IMR-90 (cell line): ENCODE measurements at regions not wholly inside any gene's neighbourhood (a gene's known extent, or its start where the extent isn't known, plus 50 kb on each side); places are given as distances from the start of the nearest gene placed in this dataset.
A peak's percentile ranks its signal among the peaks of the same experiment; 100 is the strongest.

Experiments used
- ATAC-seq: fragments of 200-7000 bp; cut with Tn5 transposase; 2 replicates; pipeline ENCODE4 v1.9.1; 2020; ENCODE audit warnings: low read depth, mild to moderate bottlenecking, moderate library complexity
- BruUV-seq: library from RNA; stranded (reverse); fragments of 400-500 nt; replicated peaks from 2 replicates; lab custom pipeline; 2021; lab: Mats Ljungman, UMichigan
- CTCF ChIA-PET: fragments of 300-600 bp; formaldehyde crosslinking; extraction: SDS; loops from one replicate; lab custom pipeline; 2021; ENCODE audit warnings: antibody characterized with exemption; lab: Yijun Ruan, JAX
- POLR2A ChIA-PET: fragments of 300-600 bp; sonication (Branson Sonifier 250); formaldehyde crosslinking; loops from one replicate; lab custom pipeline; 2022; ENCODE audit warnings: antibody characterized with exemption; ENCODE audit not compliant: unreplicated experiment; lab: Charles Lee
- DNase-seq: peaks from one replicate; pipeline ENCODE4 v3.0.0; 2013
- H2AFZ ChIP-seq: replicated peaks from 2 replicates; pipeline ENCODE3; 2013; ENCODE audit warnings: low read length, mild to moderate bottlenecking; ENCODE audit not compliant: poor library complexity
- H2AK5ac ChIP-seq: 2 replicates; pipeline ENCODE4 v1.6.1; 2013; ENCODE audit warnings: low read depth, low read length, inconsistent platforms
- H2AK9ac ChIP-seq: replicated peaks from 2 replicates; pipeline ENCODE3; 2013; ENCODE audit warnings: mild to moderate bottlenecking, low read depth, low read length, moderate library complexity; ENCODE audit not compliant: poor library complexity
- H2BK120ac ChIP-seq: 2 replicates; pipeline ENCODE4 v1.6.1; 2013; ENCODE audit warnings: low read depth, low read length, inconsistent platforms
- H2BK15ac ChIP-seq: 3 replicates; pipeline ENCODE4 v1.6.1; 2013; ENCODE audit warnings: low read depth, low read length, inconsistent platforms
- H2BK20ac ChIP-seq: 2 replicates; pipeline ENCODE4 v1.6.1; 2013; ENCODE audit warnings: low read depth, mild to moderate bottlenecking, inconsistent platforms, low read length, moderate library complexity
- H2BK5ac ChIP-seq: 2 replicates; pipeline ENCODE4 v1.6.1; 2013; ENCODE audit warnings: mild to moderate bottlenecking, low read depth, low read length, inconsistent platforms; ENCODE audit not compliant: poor library complexity, severe bottlenecking
- H3K14ac ChIP-seq: replicated peaks from 2 replicates; pipeline ENCODE4 v1.6.1; 2013; ENCODE audit warnings: low read depth, low read length, inconsistent platforms
- H3K18ac ChIP-seq: 2 replicates; pipeline ENCODE4 v1.6.1; 2013; ENCODE audit warnings: low read depth, low read length, control low read depth
- H3K23ac ChIP-seq: 2 replicates; pipeline ENCODE4 v1.6.1; 2013; ENCODE audit warnings: low read depth, low read length, inconsistent platforms
- H3K27ac ChIP-seq: 2 replicates; pipeline ENCODE4 v1.5.1; 2013; ENCODE audit warnings: mild to moderate bottlenecking, control low read depth, low read length; ENCODE audit not compliant: insufficient read depth
- H3K27me3 ChIP-seq: 2 replicates; pipeline ENCODE4 v1.6.1; 2013; ENCODE audit warnings: low read length; ENCODE audit not compliant: control insufficient read depth, insufficient read depth
- H3K36me3 ChIP-seq: 2 replicates; pipeline ENCODE4 v1.6.1; 2013; ENCODE audit warnings: low read length, mixed read lengths; ENCODE audit not compliant: control insufficient read depth, insufficient read depth
- H3K4ac ChIP-seq: 2 replicates; pipeline ENCODE4 v1.6.1; 2013; ENCODE audit warnings: low read depth, low read length, inconsistent platforms
- H3K4me1 ChIP-seq: 2 replicates; pipeline ENCODE4 v1.6.1; 2013; ENCODE audit warnings: low read length, mixed read lengths; ENCODE audit not compliant: control insufficient read depth, insufficient read depth
- H3K4me2 ChIP-seq: 2 replicates; pipeline ENCODE4 v1.6.1; 2013; ENCODE audit warnings: low read depth, mild to moderate bottlenecking, control low read depth, low read length, moderate library complexity
- H3K4me3 ChIP-seq: 2 replicates; pipeline ENCODE4 v1.5.1; 2013; ENCODE audit warnings: low read depth, mild to moderate bottlenecking, control low read depth, low read length, moderate library complexity; ENCODE audit not compliant: insufficient read depth
- H3K56ac ChIP-seq: 2 replicates; pipeline ENCODE4 v1.6.1; 2013; ENCODE audit warnings: low read length, inconsistent platforms; ENCODE audit not compliant: insufficient read depth; ENCODE audit errors: extremely low read depth
- H3K79me1 ChIP-seq, 2 experiments: 2 replicates each; pipeline ENCODE4 v1.6.1; 2013; ENCODE audit warnings: low read length in 2 of 2, inconsistent platforms in 1 of 2, low read depth in 1 of 2
- H3K9ac ChIP-seq: 2 replicates; pipeline ENCODE4 v1.6.1; 2013; ENCODE audit warnings: low read depth, low read length, control low read depth
- H3K9me1 ChIP-seq: 2 replicates; pipeline ENCODE4 v1.6.1; 2013; ENCODE audit warnings: low read length, inconsistent platforms; ENCODE audit not compliant: insufficient read depth
- H3K9me3 ChIP-seq: 2 replicates; pipeline ENCODE4 v1.6.1; 2013; ENCODE audit warnings: low read length; ENCODE audit not compliant: control insufficient read depth, insufficient read depth
- H4K20me1 ChIP-seq: 2 replicates; pipeline ENCODE4 v1.6.1; 2013; ENCODE audit warnings: low read length, inconsistent platforms; ENCODE audit not compliant: insufficient read depth
- H4K5ac ChIP-seq: 2 replicates; pipeline ENCODE4 v1.6.1; 2013; ENCODE audit warnings: mild to moderate bottlenecking, low read depth, low read length, control low read depth
- H4K8ac ChIP-seq, 2 experiments: 2 replicates each; pipeline ENCODE4 v1.6.1; 2013; ENCODE audit warnings: low read depth in 2 of 2, low read length in 2 of 2, control low read depth in 1 of 2, inconsistent platforms in 1 of 2
- H4K91ac ChIP-seq: 2 replicates; pipeline ENCODE4 v1.6.1; 2013; ENCODE audit warnings: low read depth, low read length, inconsistent platforms; ENCODE audit not compliant: insufficient read depth
- CEBPB ChIP-seq: IDR thresholded peaks from 2 replicates; pipeline ENCODE4 v1.6.1; 2012; ENCODE audit warnings: low read depth, low read length, improper control_type of control experiment
- MXI1 ChIP-seq: IDR thresholded peaks from 2 replicates; pipeline ENCODE4 v1.6.1; 2012; ENCODE audit warnings: low read depth, mild to moderate bottlenecking, low read length, moderate library complexity, borderline replicate concordance
- dilution Hi-C: fragments of 300-500 bp; cut with HindIII; formaldehyde crosslinking; loops from one replicate; pipeline ENCODE4 v1.14.3; 2018; ENCODE audit warnings: low sequenced_read_pairs; ENCODE audit not compliant: unreplicated experiment
- in situ Hi-C: fragments of 300-500 bp; cut with MboI; formaldehyde crosslinking; loops from 3 replicates; pipeline ENCODE4 v1.14.3; 2019; ENCODE audit warnings: low sequenced_read_pairs, inconsistent platforms, mixed read lengths
- intact Hi-C: fragments of 100-400 bp; cut with micrococcal nuclease; formaldehyde crosslinking; loops from 2 replicates; pipeline ENCODE4 v1.10.0; 2022

GRCh38 chr6:55052846-55053245, 121.5 kb upstream of the HCRTR2 start:
- Histone ChIP-seq H3K36me3 (no peaks in the 10 kb centered on the region), H4K5ac (no peak overlapping the region), H3K23ac (no peak overlapping the region), H3K4me2 (no peak overlapping the region), H2AFZ (no peak overlapping the region), H3K9me3 (no peaks in the 10 kb centered on the region), H3K4me3 (no peak overlapping the region), H2BK5ac (no peak overlapping the region), H4K91ac (no peak overlapping the region), H3K9me1 (no peaks in the 10 kb centered on the region), H3K4ac (no peak overlapping the region), H2BK20ac (no peak overlapping the region), H3K9ac (no peak overlapping the region), H3K56ac (no peak overlapping the region), H3K79me1 (no peaks in the 10 kb centered on the region), H3K27ac (no peak overlapping the region), H2AK9ac (no peak overlapping the region), H3K4me1 (no peaks in the 10 kb centered on the region), H2BK15ac (no peak overlapping the region), H3K18ac (no peak overlapping the region), H2BK120ac (no peak overlapping the region), H4K8ac (no peak overlapping the region), H3K27me3 (no peaks in the 10 kb centered on the region), H4K20me1 (no peaks in the 10 kb centered on the region), H2AK5ac (no peak overlapping the region), H3K14ac (no peak overlapping the region; the same call in 1 of the 2 replicates)
- peak; percentile 56 for ATAC-seq
- dilution Hi-C loops (no loop called here), intact Hi-C loops (no loop called here), in situ Hi-C loops (loop anchor here (25.0 kb wide), 1 partner anchor 791 kb away; no protein-coding TSS in a partner anchor)
- no TSS peak for BruUV-seq
- TF ChIP-seq MXI1 (no peak), CEBPB (no peak)
- ChIA-PET CTCF (interaction anchor here (0.5 kb wide), 1 partner anchor 197 kb away, joined by 3 read pairs; no protein-coding TSS in a partner anchor), POLR2A (no interaction called here)
- peak; percentile 12 for DNase-seq
